ENCODE measurements at regions not wholly inside any gene's neighbourhood (a gene's known extent, or its start where the extent isn't known, plus 50 kb on each side); places are given as distances from the start of the nearest gene placed in this dataset.

DNA sequence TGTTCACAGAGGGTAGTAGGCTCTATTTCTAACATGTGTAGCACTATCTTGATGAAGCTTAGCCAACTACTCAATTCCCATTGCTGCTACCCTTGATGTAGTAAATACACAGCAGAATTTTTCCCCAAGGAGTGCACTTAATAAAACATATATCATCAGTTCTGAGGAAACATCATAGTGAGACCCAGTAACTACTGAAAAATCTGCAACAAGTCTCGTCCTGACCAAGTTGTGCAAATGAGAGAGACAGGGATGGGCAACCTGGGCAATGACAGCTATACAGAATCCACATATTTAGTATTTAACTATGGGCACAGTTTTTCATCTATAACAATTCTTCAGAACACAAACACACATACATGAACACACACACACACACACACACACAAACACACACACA is 1073.8 kb upstream of the SORCS1 start:
- no peak for TF ChIP-seq YY1 (IDR thresholded peaks at IDR 0.05; ENCODE audit: extremely low read depth, insufficient replicate concordance, low read depth, low read length)
- TF ChIP-seq EZH2phosphoT487 (IDR thresholded peaks at IDR 0.05; ENCODE audit: borderline replicate concordance) = no peak
- TF ChIP-seq SP1 (IDR thresholded peaks at IDR 0.05; ENCODE audit: low read depth) = no peak
- no peak for TF ChIP-seq CTCF (IDR thresholded peaks at IDR 0.05 in 2 of 3, conservative IDR thresholded peaks at IDR 0.05 in 1 of 3; ENCODE audit: borderline replicate concordance in 1 of 3, insufficient read depth in 1 of 3, low read depth in 2 of 3, low read length in 2 of 3)
- TF ChIP-seq POLR2AphosphoS5 (IDR thresholded peaks at IDR 0.05; ENCODE audit: low read depth, low read length) = no peak
- TF ChIP-seq, protein P1, sequence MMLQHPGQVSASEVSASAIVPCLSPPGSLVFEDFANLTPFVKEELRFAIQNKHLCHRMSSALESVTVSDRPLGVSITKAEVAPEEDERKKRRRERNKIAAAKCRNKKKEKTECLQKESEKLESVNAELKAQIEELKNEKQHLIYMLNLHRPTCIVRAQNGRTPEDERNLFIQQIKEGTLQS (IDR thresholded peaks at IDR 0.05) = no peak
- TF ChIP-seq CBX3 (IDR thresholded peaks at IDR 0.05; ENCODE audit: low read depth) = no peak

Measured in HCT116 (cell line).